ENCODE measurements at regions not wholly inside any gene's neighbourhood (a gene's known extent, or its start where the extent isn't known, plus 50 kb on each side); places are given as distances from the start of the nearest gene placed in this dataset.

DNA sequence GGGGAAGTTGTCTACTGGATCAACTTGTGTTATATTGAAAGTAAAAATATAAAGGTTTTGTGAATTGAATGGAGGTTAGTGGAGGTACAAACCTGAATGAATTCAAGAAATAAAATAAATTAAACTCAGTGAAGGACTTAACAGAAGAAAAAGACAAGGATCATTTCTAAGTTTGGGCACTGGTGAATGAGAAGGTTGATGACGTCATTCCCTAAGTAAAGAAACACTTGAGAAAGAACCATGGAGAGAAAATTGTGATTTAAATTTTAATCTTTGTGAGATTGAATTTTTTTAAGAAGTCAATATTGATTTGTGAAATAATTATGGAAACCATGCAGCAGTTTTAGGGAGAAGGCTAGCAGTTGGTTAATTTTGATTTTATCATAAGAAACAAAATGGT is 900.3 kb upstream of the TYRP1 start:
- Histone ChIP-seq H2AK5ac (ENCODE audit: low read depth, low read length) (no peak overlapping the region), H2BK20ac (ENCODE audit: low read depth, low read length) (no peak overlapping the region), H3K14ac (replicated peaks; ENCODE audit: low read depth, low read length) (no peak overlapping the region), H3K79me1 (ENCODE audit: low read depth in 1 of 2, low read length in 2 of 2) (no peaks in the 10 kb centered on the region), H3K9me3 (ENCODE audit: control insufficient read depth, insufficient read depth, low read length) (peaks cover 18% of the 10 kb centered on the region), H2AK9ac (replicated peaks; ENCODE audit: low read depth, low read length, poor library complexity) (no peak overlapping the region), H2AFZ (replicated peaks; ENCODE audit: low read length, poor library complexity) (no peak overlapping the region), H4K8ac (ENCODE audit: low read depth in 2 of 2, low read length in 2 of 2) (no peak overlapping the region), H3K4me3 (ENCODE audit: insufficient read depth, low read depth, low read length) (no peak overlapping the region), H3K18ac (ENCODE audit: low read depth, low read length) (no peak overlapping the region), H3K56ac (ENCODE audit: extremely low read depth, insufficient read depth, low read length) (no peak overlapping the region), H3K4me1 (ENCODE audit: control insufficient read depth, insufficient read depth, low read length) (no peaks in the 10 kb centered on the region), H3K23ac (ENCODE audit: low read depth, low read length) (no peak overlapping the region), H2BK120ac (ENCODE audit: low read depth, low read length) (no peak overlapping the region), H2BK5ac (ENCODE audit: low read depth, low read length, poor library complexity, severe bottlenecking) (no peak overlapping the region), H3K4me2 (ENCODE audit: low read depth, low read length) (no peak overlapping the region), H3K27ac (ENCODE audit: insufficient read depth, low read length) (no peak overlapping the region), H3K9ac (ENCODE audit: low read depth, low read length) (no peak overlapping the region), H3K27me3 (ENCODE audit: control insufficient read depth, insufficient read depth, low read length) (no peaks in the 10 kb centered on the region), H3K4ac (ENCODE audit: low read depth, low read length) (no peak overlapping the region), H3K36me3 (ENCODE audit: control insufficient read depth, insufficient read depth, low read length) (no peaks in the 10 kb centered on the region), H2BK15ac (ENCODE audit: low read depth, low read length) (no peak overlapping the region), H3K9me1 (ENCODE audit: insufficient read depth, low read length) (no peaks in the 10 kb centered on the region), H4K5ac (ENCODE audit: low read depth, low read length) (no peak overlapping the region), H4K20me1 (ENCODE audit: insufficient read depth, low read length) (no peaks in the 10 kb centered on the region), H4K91ac (ENCODE audit: insufficient read depth, low read depth, low read length) (no peak overlapping the region)
- ChIA-PET CTCF (no interaction called here), POLR2A (ENCODE audit: unreplicated experiment) (no interaction called here)
- BruUV-seq (replicated peaks): no TSS peak
- no CpG with 5 or more reads among the region's 1 CpG for WGBS, 2 experiments (ENCODE audit: extremely low coverage in 2 of 2, insufficient read length in 1 of 2)
- in situ Hi-C loops (cut with MboI; ENCODE audit: low sequenced_read_pairs) (no loop called here), intact Hi-C loops (cut with micrococcal nuclease) (no loop called here), dilution Hi-C loops (cut with HindIII; ENCODE audit: low sequenced_read_pairs, unreplicated experiment) (no loop called here)
- DNase-seq: no peak
- no peak for ATAC-seq (ENCODE audit: low read depth)
- no peak for TF ChIP-seq FOS (IDR thresholded peaks at IDR 0.05; ENCODE audit: low read depth, low read length)
- TF ChIP-seq POLR2A (IDR thresholded peaks at IDR 0.05; ENCODE audit: low read depth, low read length): no peak
- TF ChIP-seq CEBPB (IDR thresholded peaks at IDR 0.05; ENCODE audit: low read depth, low read length): no peak
- TF ChIP-seq RCOR1 (IDR thresholded peaks at IDR 0.05; ENCODE audit: insufficient replicate concordance, low read length): no peak
- no peak for TF ChIP-seq RFX5 (IDR thresholded peaks at IDR 0.05; ENCODE audit: low read depth, low read length)
- no peak for TF ChIP-seq SMC3 (IDR thresholded peaks at IDR 0.05; ENCODE audit: low read depth, low read length)
- no peak for TF ChIP-seq MAFK (IDR thresholded peaks at IDR 0.05; ENCODE audit: low read depth, low read length)
- no peak for TF ChIP-seq CHD1 (IDR thresholded peaks at IDR 0.05; ENCODE audit: low read depth, low read length)

Data from IMR-90 (cell line).